ENCODE measurements at regions not wholly inside any gene's neighbourhood (a gene's known extent, or its start where the extent isn't known, plus 50 kb on each side); places are given as distances from the start of the nearest gene placed in this dataset.
"Not testable (repeated sequence)": the region's sequence is repeated elsewhere in the genome, so short reads cannot be mapped to it uniquely, and the experiment has no call there.

- DNase-seq: no peak
These were observed 92.7 kb downstream of the NCOR2 start for GRCh38 chr12:124474709-124475108.

DNA sequence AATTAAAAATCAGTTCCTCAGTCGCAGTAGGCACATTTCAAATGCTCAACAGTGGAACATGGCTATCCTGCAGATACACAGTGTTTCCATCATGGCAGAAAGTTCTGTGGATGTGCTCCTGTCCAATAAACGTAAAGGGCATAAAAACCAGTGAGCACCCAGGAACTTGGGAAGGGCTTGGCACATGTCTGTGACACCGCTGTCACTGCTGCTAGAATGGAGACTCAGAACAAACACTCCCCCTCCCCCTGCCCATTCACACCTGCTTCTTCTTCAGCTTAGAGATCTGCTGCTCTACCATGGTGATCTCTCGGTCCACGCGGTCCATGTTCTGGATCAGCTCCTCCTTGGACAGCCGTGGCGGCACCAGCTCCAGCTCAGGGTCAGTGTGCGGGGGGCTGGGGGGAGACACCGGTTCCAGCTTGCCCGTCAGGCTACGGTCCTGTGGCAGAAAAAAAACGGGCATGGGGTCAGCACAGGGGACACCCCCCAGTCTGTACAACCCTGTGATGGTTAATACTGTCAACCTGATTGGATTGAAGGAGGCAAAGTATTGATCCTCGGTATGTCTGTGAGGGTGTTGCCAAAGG lies 94.6 kb downstream of the NCOR2 start:
- DNase-seq: no peak

GRCh38 chr12:124471828-124472227 lies 95.6 kb downstream of the NCOR2 start:
- DNase-seq: no peak

DNA sequence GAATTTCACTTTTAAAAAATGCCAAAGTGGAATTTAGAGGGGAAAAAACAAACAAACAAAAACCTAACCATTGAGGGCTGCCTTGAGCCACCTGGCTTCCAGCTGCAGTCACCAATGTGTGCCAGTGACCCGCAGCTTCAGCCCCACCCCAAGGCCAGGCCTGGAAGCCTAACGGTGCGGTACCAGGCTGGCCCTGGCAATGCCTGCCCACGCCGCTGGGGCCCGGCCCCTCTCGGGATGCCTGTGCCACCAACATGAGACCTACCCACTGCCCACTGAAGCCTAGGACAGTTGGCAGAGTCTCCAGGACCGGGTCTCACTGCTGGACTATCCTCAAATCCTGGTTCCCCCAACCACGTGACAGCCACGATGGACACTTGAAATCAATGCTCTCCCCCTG lies 96.6 kb downstream of the NCOR2 start:
- no peak for DNase-seq

GRCh38 chr12:124470139-124470538 lies 97.3 kb downstream of the NCOR2 start:
- no peak for DNase-seq

DNA sequence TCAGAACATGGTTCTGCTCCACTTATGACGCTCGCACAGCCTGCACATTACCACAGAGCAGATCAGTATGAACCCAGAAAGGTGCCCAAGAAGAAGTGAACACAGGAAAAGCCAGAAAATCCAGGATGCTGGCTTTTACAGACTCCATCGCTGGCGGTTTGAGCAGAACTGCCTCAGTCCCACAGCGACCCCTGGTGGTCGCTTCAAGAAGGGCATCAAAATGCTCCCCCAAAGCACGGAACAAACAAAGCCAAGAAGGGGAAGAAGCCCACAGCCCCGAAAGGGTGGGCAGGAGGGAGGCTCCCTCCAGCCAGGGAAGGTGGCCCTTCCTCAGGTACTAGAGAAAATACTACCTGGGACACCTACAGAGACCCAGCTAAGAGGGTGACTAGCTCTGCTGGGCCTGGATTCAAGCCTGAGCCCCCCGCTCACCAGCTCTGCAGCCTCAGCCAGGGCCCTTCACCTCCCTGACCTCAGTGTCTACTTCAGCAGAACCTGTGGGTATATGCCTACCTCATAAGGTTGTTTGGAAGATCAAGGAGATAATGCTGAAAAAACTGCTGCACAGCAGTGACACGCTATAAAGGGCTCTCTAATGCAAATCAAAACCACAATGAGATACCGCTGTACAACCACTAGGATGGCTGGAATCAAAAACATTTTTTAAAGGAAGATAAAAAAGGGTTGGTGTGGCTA lies 98.1 kb downstream of the NCOR2 start:
- peak in 1 of 2 donors; percentile 59 for DNase-seq

- DNase-seq: not testable (repeated sequence)
These were observed 99.9 kb downstream of the NCOR2 start for GRCh38 chr12:124467549-124467948.

- DNase-seq: peak; percentile 91 to 93
These were observed 100.9 kb downstream of the NCOR2 start for GRCh38 chr12:124466216-124467128.

DNA sequence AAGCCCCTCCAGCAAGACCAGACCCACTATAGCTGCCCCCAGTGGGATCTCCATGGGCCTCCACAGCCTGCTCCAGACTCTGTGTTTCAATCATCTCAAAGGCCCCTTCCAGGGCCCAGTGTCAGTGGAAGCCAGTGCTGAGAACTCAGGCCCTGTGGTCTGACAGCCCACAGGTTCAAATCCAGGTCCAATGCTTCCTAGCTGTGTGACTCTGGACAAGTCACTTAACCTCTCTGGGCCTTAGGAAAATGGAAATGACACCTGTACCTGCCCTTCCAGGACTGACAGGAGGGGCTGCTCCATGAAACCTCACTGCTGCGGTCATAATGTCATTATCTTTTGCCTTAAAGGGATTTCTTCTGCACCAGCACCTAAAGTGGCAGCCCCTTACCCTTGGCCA lies 101.9 kb downstream of the NCOR2 start:
- DNase-seq: no peak

GRCh38 chr12:124464830-124465229 lies 102.6 kb downstream of the NCOR2 start:
- DNase-seq: no peak

GRCh38 chr12:124464062-124464461 lies 103.3 kb downstream of the NCOR2 start:
- DNase-seq: no peak

- no peak for DNase-seq
These were observed 104.0 kb downstream of the NCOR2 start for GRCh38 chr12:124463341-124463921.

GRCh38 chr12:124462750-124463149 lies 104.7 kb downstream of the NCOR2 start:
- no peak for DNase-seq

DNA sequence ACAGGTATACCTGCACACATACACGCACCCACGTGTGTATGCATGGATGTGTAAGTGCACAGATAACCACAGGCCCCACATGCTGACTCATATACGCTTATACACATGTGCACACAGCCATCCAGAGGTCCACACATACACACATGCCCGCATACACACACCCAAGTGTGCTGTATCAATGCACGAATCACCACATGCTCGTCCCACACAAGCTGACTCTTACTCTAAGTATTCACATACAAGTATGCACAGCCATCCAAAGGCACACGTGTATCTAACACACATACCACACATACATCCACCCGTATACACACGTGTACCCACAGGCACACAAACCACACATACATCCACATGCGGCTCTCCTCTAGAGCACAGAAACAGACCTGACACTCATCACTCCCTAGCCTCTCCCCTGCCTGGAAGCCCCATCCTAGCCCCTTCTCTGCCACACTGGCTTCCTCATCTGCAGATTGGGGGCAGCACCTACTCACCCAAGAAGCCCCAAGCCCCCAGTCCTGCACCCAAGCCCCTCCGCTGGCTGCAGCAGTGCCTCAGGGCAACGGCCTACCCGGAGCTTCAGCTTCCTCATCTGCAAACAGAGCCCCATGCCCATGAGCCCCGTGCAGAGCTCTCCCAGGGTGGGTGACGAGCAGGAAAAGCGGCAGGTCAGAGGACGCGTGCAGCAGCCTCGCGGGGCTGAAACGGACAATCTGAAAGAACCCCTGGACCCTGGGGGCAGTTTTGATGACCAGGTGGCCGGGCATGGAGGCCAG lies 105.4 kb downstream of the NCOR2 start:
- DNase-seq: no peak

- no peak for DNase-seq
These were observed 106.2 kb downstream of the NCOR2 start for GRCh38 chr12:124461241-124461673.

- DNase-seq: no peak
These were observed 106.6 kb downstream of the NCOR2 start for GRCh38 chr12:124460771-124461170.

GRCh38 chr12:124459852-124460645 lies 107.4 kb downstream of the NCOR2 start:
- no peak for DNase-seq

DNA sequence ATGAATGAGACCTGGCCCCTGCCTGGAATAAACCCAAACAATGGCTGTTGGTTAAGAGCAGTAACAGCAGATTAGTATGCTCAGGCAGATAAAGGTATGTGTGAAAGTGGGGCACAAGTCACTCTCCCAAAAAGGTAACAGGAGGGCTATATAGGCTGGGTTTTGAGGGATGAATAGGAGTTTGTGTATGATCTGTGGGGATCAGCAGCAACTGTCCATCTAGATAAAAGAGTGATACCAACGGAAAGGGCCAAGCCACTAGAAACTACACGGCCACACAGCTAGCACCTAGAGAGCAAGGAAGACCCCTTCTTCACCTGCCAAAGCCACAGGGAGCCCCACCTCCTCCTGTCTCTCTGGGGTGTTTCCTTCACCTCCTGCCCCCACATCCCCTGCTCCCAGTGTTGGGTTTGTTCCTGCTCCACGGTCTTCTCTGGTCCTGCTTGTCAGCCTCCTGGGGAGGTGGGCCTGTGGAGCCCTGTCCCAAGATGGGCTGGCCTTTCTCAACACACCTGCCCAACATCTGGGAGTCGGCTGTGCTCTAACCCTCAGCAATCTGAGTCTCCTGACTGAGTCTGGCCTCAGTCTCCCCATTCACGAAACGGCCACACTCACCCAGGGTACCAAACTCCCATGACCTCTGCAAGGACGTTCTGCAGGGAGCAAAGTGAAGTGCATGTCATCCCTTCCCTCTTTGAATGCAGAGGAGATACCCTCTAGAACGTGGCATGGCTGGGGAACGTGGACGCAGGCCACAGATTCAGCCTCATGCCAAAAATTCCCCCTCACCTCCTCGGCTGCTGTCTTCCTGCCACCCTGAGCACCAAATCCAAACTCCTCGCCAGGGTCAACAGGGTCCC lies 108.2 kb downstream of the NCOR2 start:
- DNase-seq: no peak

- DNase-seq: no peak
These were observed 109.0 kb downstream of the NCOR2 start for GRCh38 chr12:124458220-124458991.
